Vagina (tissue), 2 donors: ENCODE measurements at regions not wholly inside any gene's neighbourhood (a gene's known extent, or its start where the extent isn't known, plus 50 kb on each side); places are given as distances from the start of the nearest gene placed in this dataset.

Experiments
- POLR2A ChIP-seq, 2 donors: fragments of 450-650 bp; IDR thresholded peaks; one replicate each; pipeline ENCODE4 v1.6.1; 2017; ENCODE audit warnings: antibody characterized with exemption in 2 of 2, mild to moderate bottlenecking in 2 of 2, moderate library complexity in 2 of 2
- TF ChIP-seq, protein P1 (sequence below), 3 experiments: fragments of 450-650 bp in 2 of 3; fragments of 200-600 bp in 1 of 3; sonication (generic) in 1 of 3; IDR thresholded peaks; one replicate each; pipeline ENCODE4 v1.5.1; 2017 to 2019; ENCODE audit warnings: antibody characterized with exemption in 3 of 3, mild to moderate bottlenecking in 2 of 3, moderate library complexity in 2 of 3

DNA sequence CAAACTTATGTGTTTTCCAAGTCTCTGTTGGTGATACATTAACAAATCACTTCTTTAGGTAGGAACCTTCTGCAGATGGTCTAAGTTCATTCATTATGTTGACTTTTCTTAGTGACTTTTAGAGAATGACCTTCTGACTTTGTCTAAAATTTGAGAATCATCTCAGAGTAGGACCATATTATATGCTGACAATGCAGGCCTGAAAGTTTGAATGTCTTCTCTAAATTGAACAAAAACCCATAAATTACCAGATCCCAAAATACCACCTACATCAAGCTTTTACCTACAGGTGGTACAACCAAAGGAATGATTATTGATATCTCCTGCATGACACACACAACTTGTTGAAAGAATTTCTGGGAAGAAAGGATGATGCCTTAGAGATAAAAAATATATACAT lies 191.5 kb downstream of the SOD2 start:
- TF ChIP-seq, protein P1, sequence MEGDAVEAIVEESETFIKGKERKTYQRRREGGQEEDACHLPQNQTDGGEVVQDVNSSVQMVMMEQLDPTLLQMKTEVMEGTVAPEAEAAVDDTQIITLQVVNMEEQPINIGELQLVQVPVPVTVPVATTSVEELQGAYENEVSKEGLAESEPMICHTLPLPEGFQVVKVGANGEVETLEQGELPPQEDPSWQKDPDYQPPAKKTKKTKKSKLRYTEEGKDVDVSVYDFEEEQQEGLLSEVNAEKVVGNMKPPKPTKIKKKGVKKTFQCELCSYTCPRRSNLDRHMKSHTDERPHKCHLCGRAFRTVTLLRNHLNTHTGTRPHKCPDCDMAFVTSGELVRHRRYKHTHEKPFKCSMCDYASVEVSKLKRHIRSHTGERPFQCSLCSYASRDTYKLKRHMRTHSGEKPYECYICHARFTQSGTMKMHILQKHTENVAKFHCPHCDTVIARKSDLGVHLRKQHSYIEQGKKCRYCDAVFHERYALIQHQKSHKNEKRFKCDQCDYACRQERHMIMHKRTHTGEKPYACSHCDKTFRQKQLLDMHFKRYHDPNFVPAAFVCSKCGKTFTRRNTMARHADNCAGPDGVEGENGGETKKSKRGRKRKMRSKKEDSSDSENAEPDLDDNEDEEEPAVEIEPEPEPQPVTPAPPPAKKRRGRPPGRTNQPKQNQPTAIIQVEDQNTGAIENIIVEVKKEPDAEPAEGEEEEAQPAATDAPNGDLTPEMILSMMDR (IDR thresholded peaks at IDR 0.05) = no peak
- TF ChIP-seq POLR2A (IDR thresholded peaks at IDR 0.05) = no peak
